HEK293T (cell line): ENCODE measurements at regions not wholly inside any gene's neighbourhood (a gene's known extent, or its start where the extent isn't known, plus 50 kb on each side); places are given as distances from the start of the nearest gene placed in this dataset.

ENCODE experiments used
- CTCF ChIA-PET: fragments of 350-600 bp; formaldehyde crosslinking; extraction: SDS; loops from one replicate; lab custom pipeline; 2021; ENCODE audit warnings: antibody characterized with exemption, inconsistent platforms; lab: Yijun Ruan, JAX
- POLR2A ChIA-PET: fragments of 350-600 bp; formaldehyde crosslinking; extraction: SDS; loops from one replicate; lab custom pipeline; 2020; ENCODE audit warnings: antibody characterized with exemption, inconsistent platforms; lab: Yijun Ruan, JAX
- DNase-seq: peaks from one replicate; pipeline ENCODE4 v3.0.0; 2012; ENCODE audit warnings: mixed read lengths; ENCODE audit errors: extremely low spot score
- ARNT ChIP-seq: fragments of 450-650 bp; IDR thresholded peaks from 2 replicates; pipeline ENCODE4 v1.6.1; 2017; ENCODE audit warnings: mild to moderate bottlenecking
- BHLHE40 ChIP-seq: fragments of 450-650 bp; IDR thresholded peaks from 2 replicates; pipeline ENCODE4 v1.6.1; 2016; ENCODE audit warnings: mild to moderate bottlenecking, moderate library complexity, borderline replicate concordance
- CTBP1 ChIP-seq: fragments of 450-650 bp; IDR thresholded peaks from 2 replicates; pipeline ENCODE4 v1.6.1; 2016; ENCODE audit warnings: borderline replicate concordance
- ELF4 ChIP-seq: fragments of 450-650 bp; IDR thresholded peaks from 2 replicates; pipeline ENCODE4 v1.6.1; 2017; ENCODE audit warnings: antibody characterized with exemption
- FOXA1 ChIP-seq: fragments of 450-650 bp; IDR thresholded peaks from 2 replicates; pipeline ENCODE4 v1.6.1; 2016; ENCODE audit warnings: mild to moderate bottlenecking
- FOXK2 ChIP-seq: fragments of 450-650 bp; IDR thresholded peaks from 2 replicates; pipeline ENCODE4 v1.6.1; 2016; ENCODE audit warnings: mild to moderate bottlenecking
- FOXM1 ChIP-seq: fragments of 450-650 bp; IDR thresholded peaks from 2 replicates; pipeline ENCODE4 v1.6.1; 2017; ENCODE audit warnings: mild to moderate bottlenecking, borderline replicate concordance
- HDGF ChIP-seq: fragments of 450-650 bp; IDR thresholded peaks from 2 replicates; pipeline ENCODE4 v1.6.1; 2017; ENCODE audit warnings: antibody characterized with exemption, borderline replicate concordance
- L3MBTL2 ChIP-seq: fragments of 450-650 bp; conservative IDR thresholded peaks from 2 replicates; pipeline ENCODE4 v1.6.1; 2016; ENCODE audit warnings: mild to moderate bottlenecking
- LEF1 ChIP-seq: fragments of 450-650 bp; IDR thresholded peaks from 2 replicates; pipeline ENCODE4 v1.6.1; 2017; ENCODE audit warnings: mild to moderate bottlenecking, borderline replicate concordance
- NFRKB ChIP-seq: fragments of 450-650 bp; IDR thresholded peaks from 2 replicates; pipeline ENCODE4 v1.6.1; 2016; ENCODE audit warnings: mild to moderate bottlenecking, moderate library complexity
- PKNOX1 ChIP-seq: fragments of 450-650 bp; IDR thresholded peaks from 2 replicates; pipeline ENCODE4 v1.6.1; 2016
- SP1 ChIP-seq: fragments of 450-650 bp; IDR thresholded peaks from 2 replicates; pipeline ENCODE4 v1.6.1; 2017
- SUZ12 ChIP-seq: fragments of 450-650 bp; IDR thresholded peaks from 2 replicates; pipeline ENCODE4 v1.6.1; 2016; ENCODE audit warnings: mild to moderate bottlenecking
- TARDBP ChIP-seq: fragments of 450-650 bp; IDR thresholded peaks from 2 replicates; pipeline ENCODE4 v1.6.1; 2016
- ZNF384 ChIP-seq: fragments of 450-650 bp; IDR thresholded peaks from 2 replicates; pipeline ENCODE4 v1.6.1; 2016

- ChIA-PET CTCF (no interaction called here), POLR2A (no interaction called here)
- no peak for TF ChIP-seq SP1
- no peak for TF ChIP-seq FOXA1
- TF ChIP-seq HDGF = no peak
- TF ChIP-seq ELF4 = no peak
- no peak for TF ChIP-seq NFRKB
- TF ChIP-seq BHLHE40 = no peak
- TF ChIP-seq ARNT = no peak
- TF ChIP-seq ZNF384 = no peak
- no peak for TF ChIP-seq PKNOX1
- no peak for TF ChIP-seq L3MBTL2
- TF ChIP-seq SUZ12 = no peak
- no peak for TF ChIP-seq FOXM1
- no peak for TF ChIP-seq TARDBP
- TF ChIP-seq FOXK2 = no peak
- no peak for DNase-seq
These were observed 735.0 kb downstream of the CCDC85A start for GRCh38 chr2:56918790-56919189.

- CTCF ChIA-PET = no interaction called here
- POLR2A ChIA-PET = no interaction called here
- no peak for DNase-seq
- TF ChIP-seq ELF4 (no peak), L3MBTL2 (no peak), HDGF (no peak), ARNT (no peak), FOXM1 (no peak)
These were observed 750.2 kb downstream of the CCDC85A start for GRCh38 chr2:56933976-56934375.

GRCh38 chr2:56934866-56935265 lies 751.1 kb downstream of the CCDC85A start:
- TF ChIP-seq TARDBP (no peak), BHLHE40 (no peak), ARNT (no peak), ELF4 (no peak), HDGF (no peak)
- POLR2A ChIA-PET = no interaction called here
- no peak for DNase-seq
- CTCF ChIA-PET = no interaction called here

GRCh38 chr2:56940054-56940453 lies 756.3 kb downstream of the CCDC85A start:
- DNase-seq = no peak
- ChIA-PET CTCF (no interaction called here), POLR2A (no interaction called here)
- no peak for TF ChIP-seq ARNT
- TF ChIP-seq ELF4 = no peak
- TF ChIP-seq SUZ12 = no peak
- no peak for TF ChIP-seq NFRKB
- no peak for TF ChIP-seq CTBP1
- no peak for TF ChIP-seq BHLHE40
- TF ChIP-seq FOXM1 = no peak
- no peak for TF ChIP-seq FOXK2
- no peak for TF ChIP-seq PKNOX1
- no peak for TF ChIP-seq L3MBTL2
- TF ChIP-seq HDGF = no peak
- TF ChIP-seq ZNF384 = no peak

- TF ChIP-seq LEF1 (no peak), ELF4 (no peak), SUZ12 (no peak), ARNT (no peak), FOXM1 (no peak), CTBP1 (no peak), FOXK2 (no peak), PKNOX1 (no peak), NFRKB (no peak), TARDBP (no peak), FOXA1 (no peak), HDGF (no peak), SP1 (no peak), ZNF384 (no peak), BHLHE40 (no peak), L3MBTL2 (no peak)
- POLR2A ChIA-PET = no interaction called here
- CTCF ChIA-PET = interaction anchor here (0.6 kb wide), 1 partner anchor 678 kb away, joined by 3 read pairs; no protein-coding TSS in a partner anchor
- DNase-seq = no peak
These were observed 769.1 kb downstream of the CCDC85A start for GRCh38 chr2:56952871-56953270.

GRCh38 chr2:56960581-56960980 lies 776.8 kb downstream of the CCDC85A start:
- ChIA-PET POLR2A (no interaction called here), CTCF (no interaction called here)
- DNase-seq = no peak
- TF ChIP-seq NFRKB (no peak), SP1 (no peak), BHLHE40 (no peak), PKNOX1 (no peak), LEF1 (no peak), SUZ12 (no peak), HDGF (no peak), ELF4 (no peak), FOXA1 (no peak), TARDBP (no peak), ARNT (no peak)
